Caco-2 (cell line): ENCODE measurements at regions not wholly inside any gene's neighbourhood (a gene's known extent, or its start where the extent isn't known, plus 50 kb on each side); places are given as distances from the start of the nearest gene placed in this dataset.

Experiments used
- BruUV-seq: library from RNA; stranded (reverse); fragments of 400-500 nt; replicated peaks from 2 replicates; lab custom pipeline; 2021; lab: Mats Ljungman, UMichigan
- CTCF ChIA-PET: fragments of 300-600 bp; sonication (Branson Sonifier 250); formaldehyde crosslinking; loops from one replicate; lab custom pipeline; 2022; ENCODE audit warnings: antibody characterized with exemption; lab: Charles Lee
- POLR2A ChIA-PET: fragments of 300-600 bp; sonication (Branson Sonifier 250); formaldehyde crosslinking; loops from one replicate; lab custom pipeline; 2022; ENCODE audit warnings: antibody characterized with exemption; lab: Charles Lee
- DNase-seq, 2 experiments: peaks; one replicate each; pipeline versions ENCODE4 v3.0.0 to v3.0.0-alpha.2; 2020 to 2022
- H3K27me3 ChIP-seq: replicated peaks from 2 replicates; pipeline ENCODE4 v1.6.0; 2011; ENCODE audit warnings: low read length; ENCODE audit not compliant: control insufficient read depth, insufficient read depth
- H3K36me3 ChIP-seq: 2 replicates; pipeline ENCODE4 v1.5.1; 2011; ENCODE audit warnings: low read length; ENCODE audit not compliant: control insufficient read depth, insufficient read depth
- H3K4me1 ChIP-seq: fragments of 250-450 bp; sonication (Bioruptor Pico); 2 replicates; pipeline ENCODE4 v1.5.1; 2020; ENCODE audit warnings: mild to moderate bottlenecking
- H3K4me3 ChIP-seq: 2 replicates; pipeline ENCODE4 v1.5.1; 2011; ENCODE audit warnings: low read depth, mild to moderate bottlenecking, control low read depth, low read length
- H3K9me3 ChIP-seq: fragments of 250-450 bp; sonication (Bioruptor Pico); 2 replicates; pipeline ENCODE4 v1.5.1; 2020; ENCODE audit warnings: mild to moderate bottlenecking, moderate library complexity
- H3K27ac Mint-ChIP-seq: one replicate; pipeline ENCODE4 v1.8.0; 2022; ENCODE audit warnings: mixed read lengths; ENCODE audit not compliant: unreplicated experiment
- H3K27me3 Mint-ChIP-seq: one replicate; pipeline ENCODE4 v1.8.0; 2022; ENCODE audit warnings: mixed read lengths; ENCODE audit not compliant: insufficient read depth, unreplicated experiment
- H3K36me3 Mint-ChIP-seq: one replicate; pipeline ENCODE4 v1.8.0; 2022; ENCODE audit warnings: mild to moderate bottlenecking, mixed read lengths; ENCODE audit not compliant: insufficient read depth, unreplicated experiment
- H3K4me1 Mint-ChIP-seq: one replicate; pipeline ENCODE4 v1.8.0; 2022; ENCODE audit warnings: low read depth, mixed read lengths; ENCODE audit not compliant: unreplicated experiment
- H3K4me3 Mint-ChIP-seq: one replicate; pipeline ENCODE4 v1.8.0; 2022; ENCODE audit warnings: mild to moderate bottlenecking, moderate library complexity, mixed read lengths; ENCODE audit not compliant: unreplicated experiment
- H3K9me3 Mint-ChIP-seq: one replicate; pipeline ENCODE4 v1.8.0; 2022; ENCODE audit warnings: mixed read lengths; ENCODE audit not compliant: unreplicated experiment
- intact Hi-C: fragments of 100-400 bp; cut with micrococcal nuclease; formaldehyde crosslinking; loops from one replicate; pipeline ENCODE4 v1.10.0; 2022; ENCODE audit not compliant: unreplicated experiment
- TF ChIP-seq, protein P1 (sequence below), 2 experiments: fragments of 200-600 bp in 1 of 2; IDR thresholded peaks; 1 replicate in 1 of 2; 2 replicates in 1 of 2; pipeline versions ENCODE4 v1.5.1 to v1.8.0; 2011 to 2022; ENCODE audit warnings: antibody characterized with exemption in 1 of 2, control low read depth in 1 of 2, inconsistent platforms in 1 of 2, low read depth in 1 of 2, low read length in 1 of 2, mild to moderate bottlenecking in 1 of 2, moderate library complexity in 1 of 2; ENCODE audit not compliant: insufficient read depth in 1 of 2, severe bottlenecking in 1 of 2, unreplicated experiment in 1 of 2

DNA sequence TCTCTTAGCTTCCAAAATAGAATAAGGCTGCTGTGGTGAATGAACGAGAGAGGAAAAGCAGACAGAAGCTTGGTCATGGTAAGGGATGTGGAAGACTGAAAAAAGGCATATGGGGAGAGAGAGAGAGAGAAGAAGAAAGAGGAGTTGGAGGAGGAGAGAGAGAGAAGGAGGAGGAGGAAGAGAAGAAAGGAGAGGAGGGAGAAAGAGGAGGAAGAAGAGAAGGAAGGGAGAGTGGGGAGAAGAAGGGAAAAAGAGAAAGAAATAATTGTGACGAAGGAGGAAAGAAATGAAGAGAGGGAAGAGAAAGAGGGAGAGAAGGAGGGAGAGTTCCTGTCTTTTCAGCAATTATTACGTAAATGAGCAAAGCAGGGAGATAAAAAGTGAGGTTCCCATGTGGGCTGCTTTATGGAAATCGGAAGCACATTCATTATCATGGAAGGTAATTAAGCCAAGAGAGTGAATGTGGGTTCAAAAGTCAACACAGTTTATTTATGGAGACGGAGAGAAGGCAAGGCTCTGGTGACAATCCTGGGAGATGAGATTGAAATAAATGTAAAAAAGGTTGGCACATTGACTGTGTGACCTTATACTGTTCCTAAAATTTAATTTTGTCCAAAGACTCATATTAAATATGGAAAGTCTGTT, 611.2 kb downstream of the KIF4B start:
- Histone ChIP-seq H3K4me3 (no peak overlapping the region), H3K4me1 (peaks cover 5% of the 10 kb centered on the region; the same call in 1 of the 2 replicates), H3K36me3 (no peaks in the 10 kb centered on the region), H3K9me3 (no peaks in the 10 kb centered on the region), H3K27me3 (no peaks in the 10 kb centered on the region)
- Mint-ChIP-seq H3K4me1 (no peaks in the 10 kb centered on the region), H3K27me3 (peaks cover 19% of the 10 kb centered on the region), H3K36me3 (no peaks in the 10 kb centered on the region), H3K4me3 (no peak overlapping the region), H3K27ac (no peak overlapping the region), H3K9me3 (no peaks in the 10 kb centered on the region)
- TF ChIP-seq, protein P1, sequence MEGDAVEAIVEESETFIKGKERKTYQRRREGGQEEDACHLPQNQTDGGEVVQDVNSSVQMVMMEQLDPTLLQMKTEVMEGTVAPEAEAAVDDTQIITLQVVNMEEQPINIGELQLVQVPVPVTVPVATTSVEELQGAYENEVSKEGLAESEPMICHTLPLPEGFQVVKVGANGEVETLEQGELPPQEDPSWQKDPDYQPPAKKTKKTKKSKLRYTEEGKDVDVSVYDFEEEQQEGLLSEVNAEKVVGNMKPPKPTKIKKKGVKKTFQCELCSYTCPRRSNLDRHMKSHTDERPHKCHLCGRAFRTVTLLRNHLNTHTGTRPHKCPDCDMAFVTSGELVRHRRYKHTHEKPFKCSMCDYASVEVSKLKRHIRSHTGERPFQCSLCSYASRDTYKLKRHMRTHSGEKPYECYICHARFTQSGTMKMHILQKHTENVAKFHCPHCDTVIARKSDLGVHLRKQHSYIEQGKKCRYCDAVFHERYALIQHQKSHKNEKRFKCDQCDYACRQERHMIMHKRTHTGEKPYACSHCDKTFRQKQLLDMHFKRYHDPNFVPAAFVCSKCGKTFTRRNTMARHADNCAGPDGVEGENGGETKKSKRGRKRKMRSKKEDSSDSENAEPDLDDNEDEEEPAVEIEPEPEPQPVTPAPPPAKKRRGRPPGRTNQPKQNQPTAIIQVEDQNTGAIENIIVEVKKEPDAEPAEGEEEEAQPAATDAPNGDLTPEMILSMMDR (IDR thresholded peaks at IDR 0.05; ENCODE audit: insufficient read depth in 1 of 2, low read depth in 1 of 2, low read length in 1 of 2, severe bottlenecking in 1 of 2, unreplicated experiment in 1 of 2), result no peak
- CTCF ChIA-PET, result no interaction called here
- POLR2A ChIA-PET, result no interaction called here
- DNase-seq, result no peak
- intact Hi-C loops, result no loop called here
- no TSS peak for BruUV-seq

DNA sequence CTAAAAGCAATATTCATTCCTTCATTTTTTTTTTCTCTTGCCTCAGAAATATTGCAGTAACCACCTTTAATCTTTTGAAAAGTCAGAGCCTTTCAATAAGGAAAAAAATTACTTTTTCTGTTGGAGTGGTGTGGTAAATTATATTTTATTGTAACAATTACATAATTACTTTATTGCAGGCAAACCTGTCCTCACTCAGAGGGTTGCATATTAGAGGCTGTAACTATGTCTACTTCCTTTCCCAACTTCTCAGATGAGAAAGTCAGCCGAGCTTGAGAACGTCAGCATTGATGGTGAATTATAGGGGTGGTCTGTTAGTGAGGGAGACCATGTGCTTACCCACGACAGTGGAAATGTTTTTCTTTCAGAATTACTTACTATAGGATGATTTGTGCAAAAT, 611.8 kb downstream of the KIF4B start:
- Mint-ChIP-seq H3K36me3 (no peaks in the 10 kb centered on the region), H3K4me3 (no peak overlapping the region), H3K4me1 (no peaks in the 10 kb centered on the region), H3K27me3 (peaks cover 19% of the 10 kb centered on the region), H3K27ac (no peak overlapping the region), H3K9me3 (no peaks in the 10 kb centered on the region)
- no TSS peak for BruUV-seq
- Histone ChIP-seq H3K9me3 (no peaks in the 10 kb centered on the region), H3K36me3 (no peaks in the 10 kb centered on the region), H3K27me3 (no peaks in the 10 kb centered on the region), H3K4me1 (peaks cover 5% of the 10 kb centered on the region; the same call in 1 of the 2 replicates), H3K4me3 (no peak overlapping the region)
- TF ChIP-seq, protein P1 (IDR thresholded peaks at IDR 0.05; ENCODE audit: insufficient read depth in 1 of 2, low read depth in 1 of 2, low read length in 1 of 2, severe bottlenecking in 1 of 2, unreplicated experiment in 1 of 2), result no peak
- intact Hi-C loops, result no loop called here
- DNase-seq, result no peak
- ChIA-PET POLR2A (no interaction called here), CTCF (no interaction called here)

DNA sequence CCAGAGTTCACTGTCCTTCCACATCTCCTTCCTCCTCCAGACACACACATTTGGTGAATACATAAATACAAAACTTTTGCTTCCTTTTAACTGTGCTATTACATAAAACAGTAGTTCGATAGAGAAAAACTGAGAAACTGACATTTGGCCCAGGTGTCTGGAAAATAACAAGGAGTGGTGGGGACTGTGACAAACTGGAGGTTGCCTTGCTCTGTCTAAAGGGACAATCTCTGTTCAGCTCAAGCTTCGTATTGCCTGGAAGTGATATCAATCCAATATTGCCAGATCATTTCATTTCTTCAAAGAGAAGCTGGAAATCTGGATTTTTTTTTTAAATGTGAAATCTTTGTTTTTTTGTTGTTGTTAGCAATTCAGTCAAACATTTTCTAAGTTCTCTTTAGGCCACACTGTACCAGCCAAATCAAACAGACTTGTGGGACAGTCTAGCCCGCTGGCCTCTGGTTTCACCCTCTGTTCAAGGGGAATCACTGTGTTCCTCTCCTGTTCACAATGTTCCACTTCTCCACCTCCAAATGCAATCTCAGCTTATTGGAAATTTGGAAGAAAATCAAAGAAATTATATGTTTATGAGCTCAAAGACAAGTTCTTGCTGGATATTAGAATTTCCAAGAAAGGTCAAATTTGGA, 612.5 kb downstream of the KIF4B start:
- POLR2A ChIA-PET, result no interaction called here
- Mint-ChIP-seq H3K27me3 (peaks cover 17% of the 10 kb centered on the region), H3K4me3 (no peak overlapping the region), H3K36me3 (no peaks in the 10 kb centered on the region), H3K9me3 (no peaks in the 10 kb centered on the region), H3K27ac (no peak overlapping the region), H3K4me1 (no peaks in the 10 kb centered on the region)
- H3K27me3 ChIP-seq, result no peaks in the 10 kb centered on the region
- CTCF ChIA-PET, result no interaction called here
- H3K4me3 ChIP-seq, result no peak overlapping the region
- no peaks in the 10 kb centered on the region for H3K9me3 ChIP-seq
- DNase-seq, result no peak
- intact Hi-C loops, result no loop called here
- no TSS peak for BruUV-seq
- H3K4me1 ChIP-seq, result peaks cover 5% of the 10 kb centered on the region; the same call in 1 of the 2 replicates
- no peaks in the 10 kb centered on the region for H3K36me3 ChIP-seq
- TF ChIP-seq, protein P1 (IDR thresholded peaks at IDR 0.05; ENCODE audit: insufficient read depth in 1 of 2, low read depth in 1 of 2, low read length in 1 of 2, severe bottlenecking in 1 of 2, unreplicated experiment in 1 of 2), result no peak
